ENCODE measurements at regions not wholly inside any gene's neighbourhood (a gene's known extent, or its start where the extent isn't known, plus 50 kb on each side); places are given as distances from the start of the nearest gene placed in this dataset.
A peak's percentile ranks its signal among the peaks of the same experiment; 100 is the strongest.

DNA sequence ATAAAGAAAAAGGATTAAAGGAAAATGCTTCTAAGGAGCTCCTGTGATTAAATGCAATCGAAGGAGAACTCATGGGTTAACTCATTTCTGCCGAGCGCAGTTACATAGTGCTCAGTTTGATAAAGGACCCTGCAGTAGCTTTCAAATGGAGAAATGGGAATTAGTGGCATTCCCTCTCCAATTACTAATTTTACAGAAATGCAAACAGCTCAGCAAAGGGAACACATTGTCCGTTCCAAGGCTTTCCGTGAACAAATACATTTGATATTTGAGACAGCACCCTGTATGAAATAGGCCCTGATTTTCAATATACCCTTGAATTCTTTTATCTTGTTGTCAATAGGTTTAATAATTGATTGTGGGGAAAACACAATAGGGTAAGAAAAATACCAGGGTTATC, 375.9 kb upstream of the TSHZ2 start:
- TF ChIP-seq, protein P1, sequence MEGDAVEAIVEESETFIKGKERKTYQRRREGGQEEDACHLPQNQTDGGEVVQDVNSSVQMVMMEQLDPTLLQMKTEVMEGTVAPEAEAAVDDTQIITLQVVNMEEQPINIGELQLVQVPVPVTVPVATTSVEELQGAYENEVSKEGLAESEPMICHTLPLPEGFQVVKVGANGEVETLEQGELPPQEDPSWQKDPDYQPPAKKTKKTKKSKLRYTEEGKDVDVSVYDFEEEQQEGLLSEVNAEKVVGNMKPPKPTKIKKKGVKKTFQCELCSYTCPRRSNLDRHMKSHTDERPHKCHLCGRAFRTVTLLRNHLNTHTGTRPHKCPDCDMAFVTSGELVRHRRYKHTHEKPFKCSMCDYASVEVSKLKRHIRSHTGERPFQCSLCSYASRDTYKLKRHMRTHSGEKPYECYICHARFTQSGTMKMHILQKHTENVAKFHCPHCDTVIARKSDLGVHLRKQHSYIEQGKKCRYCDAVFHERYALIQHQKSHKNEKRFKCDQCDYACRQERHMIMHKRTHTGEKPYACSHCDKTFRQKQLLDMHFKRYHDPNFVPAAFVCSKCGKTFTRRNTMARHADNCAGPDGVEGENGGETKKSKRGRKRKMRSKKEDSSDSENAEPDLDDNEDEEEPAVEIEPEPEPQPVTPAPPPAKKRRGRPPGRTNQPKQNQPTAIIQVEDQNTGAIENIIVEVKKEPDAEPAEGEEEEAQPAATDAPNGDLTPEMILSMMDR (IDR thresholded peaks at IDR 0.05; ENCODE audit: low read depth, low read length, missing control alignments): no peak
- no peak for DNase-seq (ENCODE audit: extremely low read depth, low read depth)

DNA sequence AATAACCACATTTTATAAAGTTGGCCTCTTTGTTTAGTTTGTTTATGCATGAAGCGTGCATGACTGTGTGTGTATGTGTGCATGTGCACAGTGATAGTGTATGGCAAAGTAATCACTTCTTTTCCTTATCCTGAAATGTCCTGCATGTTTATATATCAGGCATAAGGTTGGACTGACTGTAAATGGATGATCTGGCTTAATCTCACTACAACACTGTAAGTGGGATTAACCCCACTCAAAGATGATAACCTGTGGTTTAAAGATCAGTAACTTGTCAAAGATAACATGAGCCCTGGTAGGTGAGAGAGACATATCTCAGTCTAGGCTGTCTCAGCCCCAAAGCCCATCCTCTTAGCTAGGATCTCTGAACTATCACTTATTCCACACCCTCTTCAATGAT, 376.6 kb upstream of the TSHZ2 start:
- no peak overlapping the region for H3K4me3 ChIP-seq (replicated peaks; ENCODE audit: low read depth, low read length)
- no peak for DNase-seq (ENCODE audit: extremely low read depth, low read depth)
- TF ChIP-seq, protein P1 (IDR thresholded peaks at IDR 0.05; ENCODE audit: low read depth, low read length, missing control alignments): no peak

More for the DNA sequence above, 375.9 kb upstream of the TSHZ2 start:
- H3K4me3 ChIP-seq (replicated peaks; ENCODE audit: low read depth, low read length): no peak overlapping the region

- H3K4me3 ChIP-seq (replicated peaks; ENCODE audit: low read depth, low read length): no peak overlapping the region
- peak; percentile 39 for DNase-seq (ENCODE audit: extremely low read depth, low read depth)
- TF ChIP-seq, protein P1 (IDR thresholded peaks at IDR 0.05; ENCODE audit: low read depth, low read length, missing control alignments): no peak
Measured at GRCh38 chr20:52593654-52594053, 378.5 kb upstream of the TSHZ2 start.

DNA sequence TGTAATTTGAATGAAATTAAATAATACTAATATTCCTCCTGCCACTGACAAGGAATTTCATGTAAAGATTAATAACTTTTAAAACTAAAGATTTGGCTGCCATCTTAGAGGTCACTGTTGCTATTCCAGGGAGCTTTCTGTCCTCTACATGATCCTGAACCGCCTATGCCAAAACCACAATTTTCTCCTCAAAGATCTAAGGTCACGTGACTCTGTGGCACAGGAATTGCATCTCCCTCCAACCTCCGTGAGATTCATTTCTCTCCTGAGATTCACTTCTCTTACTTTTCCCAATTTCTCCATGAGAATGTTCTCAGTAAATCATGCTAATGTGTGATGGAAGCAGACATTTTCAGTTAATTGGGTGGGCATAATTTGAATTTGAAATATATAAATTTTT, 379.6 kb upstream of the TSHZ2 start:
- TF ChIP-seq, protein P1 (IDR thresholded peaks at IDR 0.05; ENCODE audit: low read depth, low read length, missing control alignments): no peak
- DNase-seq (ENCODE audit: extremely low read depth, low read depth): no peak
- H3K4me3 ChIP-seq (replicated peaks; ENCODE audit: low read depth, low read length): no peak overlapping the region

- DNase-seq (ENCODE audit: extremely low read depth, low read depth): no peak
- TF ChIP-seq, protein P1 (IDR thresholded peaks at IDR 0.05; ENCODE audit: low read depth, low read length, missing control alignments): no peak
- no peak overlapping the region for H3K4me3 ChIP-seq (replicated peaks; ENCODE audit: low read depth, low read length)
Measured at GRCh38 chr20:52590100-52590499, 382.1 kb upstream of the TSHZ2 start.

- TF ChIP-seq, protein P1 (IDR thresholded peaks at IDR 0.05; ENCODE audit: low read depth, low read length, missing control alignments): no peak
- no peak for DNase-seq (ENCODE audit: extremely low read depth, low read depth)
- H3K4me3 ChIP-seq (replicated peaks; ENCODE audit: low read depth, low read length): no peak overlapping the region
Measured at GRCh38 chr20:52589251-52589812, 382.8 kb upstream of the TSHZ2 start.

DNA sequence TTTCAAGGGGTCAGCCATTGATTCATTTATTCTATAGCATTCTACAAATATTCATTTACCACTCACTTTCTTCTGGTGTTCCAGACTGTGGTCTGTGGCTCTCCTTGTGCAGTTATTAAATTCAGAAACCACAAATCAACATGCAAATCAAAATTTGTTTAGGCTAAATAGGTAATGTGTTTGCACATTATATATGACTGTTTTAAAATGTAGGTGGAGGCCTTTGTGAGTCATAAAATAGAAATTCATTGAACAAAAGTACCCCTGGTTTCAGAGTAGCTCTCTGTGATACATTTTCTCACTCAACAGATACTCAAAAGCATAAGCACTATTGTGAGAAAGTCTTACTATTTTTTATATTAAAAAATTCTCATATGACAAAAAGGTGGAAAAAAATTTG, 385.5 kb upstream of the TSHZ2 start:
- H3K4me3 ChIP-seq (replicated peaks; ENCODE audit: low read depth, low read length): no peak overlapping the region
- DNase-seq (ENCODE audit: extremely low read depth, low read depth): no peak
- TF ChIP-seq, protein P1 (IDR thresholded peaks at IDR 0.05; ENCODE audit: low read depth, low read length, missing control alignments): no peak

All from HFF-Myc (cell line).